ENCODE measurements at regions not wholly inside any gene's neighbourhood (a gene's known extent, or its start where the extent isn't known, plus 50 kb on each side); places are given as distances from the start of the nearest gene placed in this dataset.

- TF ChIP-seq CTCF (IDR thresholded peaks at IDR 0.05): no peak
- TF ChIP-seq NFE2L2 (conservative IDR thresholded peaks at IDR 0.05; ENCODE audit: low read length): no peak
- no peak for TF ChIP-seq MAFK (IDR thresholded peaks at IDR 0.05; ENCODE audit: partially characterized antibody)
These were observed 921.9 kb upstream of the DIAPH2 start for GRCh38 chrX:95762716-95763115.
